ENCODE measurements at regions not wholly inside any gene's neighbourhood (a gene's known extent, or its start where the extent isn't known, plus 50 kb on each side); places are given as distances from the start of the nearest gene placed in this dataset.

DNA sequence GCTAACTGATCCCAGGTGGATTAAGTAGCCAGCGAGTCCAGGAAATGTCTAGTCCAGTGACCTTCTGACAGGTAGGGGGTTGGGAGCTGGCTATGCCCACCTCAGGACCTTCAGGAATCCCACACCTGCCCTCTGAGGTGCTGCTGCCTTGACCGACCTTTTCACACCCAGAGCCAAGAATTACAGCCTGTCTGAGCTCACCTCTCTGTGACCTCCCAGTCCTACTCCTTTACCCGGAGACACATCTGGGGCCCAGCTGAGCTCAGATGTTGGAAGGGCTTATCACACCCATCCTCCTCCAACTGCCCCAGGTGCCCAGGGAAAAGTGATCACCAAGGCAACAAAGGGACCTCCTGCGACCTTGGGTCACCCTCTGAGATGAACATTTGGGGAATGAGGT, 413.3 kb upstream of the TNP1 start:
- H3K27me3 ChIP-seq (ENCODE audit: control insufficient read depth, insufficient read depth, low read length): no peaks in the 10 kb centered on the region
- H3K27ac ChIP-seq (ENCODE audit: low read length): no peak overlapping the region
- BruUV-seq (replicated peaks): no TSS peak
- no peaks in the 10 kb centered on the region for H3K9me3 ChIP-seq (ENCODE audit: control insufficient read depth, insufficient read depth, low read depth, low read length)
- in situ Hi-C loops (cut with HindIII; ENCODE audit: low pct_unique_long_range_greater_than_20kb, low sequenced_read_pairs): no loop called here
- TF ChIP-seq POLR2AphosphoS5 (IDR thresholded peaks at IDR 0.05; ENCODE audit: low read depth, low read length) (no peak), SIN3A (IDR thresholded peaks at IDR 0.05; ENCODE audit: borderline replicate concordance, insufficient read depth, low read depth, low read length) (no peak), TCF7L2 (IDR thresholded peaks at IDR 0.05; ENCODE audit: low read depth, low read length) (no peak)
- TF ChIP-seq, protein P1, sequence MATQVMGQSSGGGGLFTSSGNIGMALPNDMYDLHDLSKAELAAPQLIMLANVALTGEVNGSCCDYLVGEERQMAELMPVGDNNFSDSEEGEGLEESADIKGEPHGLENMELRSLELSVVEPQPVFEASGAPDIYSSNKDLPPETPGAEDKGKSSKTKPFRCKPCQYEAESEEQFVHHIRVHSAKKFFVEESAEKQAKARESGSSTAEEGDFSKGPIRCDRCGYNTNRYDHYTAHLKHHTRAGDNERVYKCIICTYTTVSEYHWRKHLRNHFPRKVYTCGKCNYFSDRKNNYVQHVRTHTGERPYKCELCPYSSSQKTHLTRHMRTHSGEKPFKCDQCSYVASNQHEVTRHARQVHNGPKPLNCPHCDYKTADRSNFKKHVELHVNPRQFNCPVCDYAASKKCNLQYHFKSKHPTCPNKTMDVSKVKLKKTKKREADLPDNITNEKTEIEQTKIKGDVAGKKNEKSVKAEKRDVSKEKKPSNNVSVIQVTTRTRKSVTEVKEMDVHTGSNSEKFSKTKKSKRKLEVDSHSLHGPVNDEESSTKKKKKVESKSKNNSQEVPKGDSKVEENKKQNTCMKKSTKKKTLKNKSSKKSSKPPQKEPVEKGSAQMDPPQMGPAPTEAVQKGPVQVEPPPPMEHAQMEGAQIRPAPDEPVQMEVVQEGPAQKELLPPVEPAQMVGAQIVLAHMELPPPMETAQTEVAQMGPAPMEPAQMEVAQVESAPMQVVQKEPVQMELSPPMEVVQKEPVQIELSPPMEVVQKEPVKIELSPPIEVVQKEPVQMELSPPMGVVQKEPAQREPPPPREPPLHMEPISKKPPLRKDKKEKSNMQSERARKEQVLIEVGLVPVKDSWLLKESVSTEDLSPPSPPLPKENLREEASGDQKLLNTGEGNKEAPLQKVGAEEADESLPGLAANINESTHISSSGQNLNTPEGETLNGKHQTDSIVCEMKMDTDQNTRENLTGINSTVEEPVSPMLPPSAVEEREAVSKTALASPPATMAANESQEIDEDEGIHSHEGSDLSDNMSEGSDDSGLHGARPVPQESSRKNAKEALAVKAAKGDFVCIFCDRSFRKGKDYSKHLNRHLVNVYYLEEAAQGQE (IDR thresholded peaks at IDR 0.05; ENCODE audit: insufficient read depth in 1 of 2, low read depth in 2 of 2, low read length in 1 of 2): no peak
- TF ChIP-seq, protein P2, sequence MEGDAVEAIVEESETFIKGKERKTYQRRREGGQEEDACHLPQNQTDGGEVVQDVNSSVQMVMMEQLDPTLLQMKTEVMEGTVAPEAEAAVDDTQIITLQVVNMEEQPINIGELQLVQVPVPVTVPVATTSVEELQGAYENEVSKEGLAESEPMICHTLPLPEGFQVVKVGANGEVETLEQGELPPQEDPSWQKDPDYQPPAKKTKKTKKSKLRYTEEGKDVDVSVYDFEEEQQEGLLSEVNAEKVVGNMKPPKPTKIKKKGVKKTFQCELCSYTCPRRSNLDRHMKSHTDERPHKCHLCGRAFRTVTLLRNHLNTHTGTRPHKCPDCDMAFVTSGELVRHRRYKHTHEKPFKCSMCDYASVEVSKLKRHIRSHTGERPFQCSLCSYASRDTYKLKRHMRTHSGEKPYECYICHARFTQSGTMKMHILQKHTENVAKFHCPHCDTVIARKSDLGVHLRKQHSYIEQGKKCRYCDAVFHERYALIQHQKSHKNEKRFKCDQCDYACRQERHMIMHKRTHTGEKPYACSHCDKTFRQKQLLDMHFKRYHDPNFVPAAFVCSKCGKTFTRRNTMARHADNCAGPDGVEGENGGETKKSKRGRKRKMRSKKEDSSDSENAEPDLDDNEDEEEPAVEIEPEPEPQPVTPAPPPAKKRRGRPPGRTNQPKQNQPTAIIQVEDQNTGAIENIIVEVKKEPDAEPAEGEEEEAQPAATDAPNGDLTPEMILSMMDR (IDR thresholded peaks at IDR 0.05): no peak
- intact Hi-C loops (cut with micrococcal nuclease; ENCODE audit: unreplicated experiment): no loop called here
- ChIA-PET POLR2A (no interaction called here), CTCF (no interaction called here)
- no peak for ATAC-seq
- H3K4me3 ChIP-seq (ENCODE audit: low read depth in 2 of 2, low read length in 2 of 2): no peak overlapping the region
- H3K4me1 ChIP-seq (ENCODE audit: control insufficient read depth, insufficient read depth, low read length): no peaks in the 10 kb centered on the region
- DNase-seq (ENCODE audit: low read depth, low spot score): no peak
- no peaks in the 10 kb centered on the region for H3K36me3 ChIP-seq (ENCODE audit: control insufficient read depth, insufficient read depth, low read length)

DNA sequence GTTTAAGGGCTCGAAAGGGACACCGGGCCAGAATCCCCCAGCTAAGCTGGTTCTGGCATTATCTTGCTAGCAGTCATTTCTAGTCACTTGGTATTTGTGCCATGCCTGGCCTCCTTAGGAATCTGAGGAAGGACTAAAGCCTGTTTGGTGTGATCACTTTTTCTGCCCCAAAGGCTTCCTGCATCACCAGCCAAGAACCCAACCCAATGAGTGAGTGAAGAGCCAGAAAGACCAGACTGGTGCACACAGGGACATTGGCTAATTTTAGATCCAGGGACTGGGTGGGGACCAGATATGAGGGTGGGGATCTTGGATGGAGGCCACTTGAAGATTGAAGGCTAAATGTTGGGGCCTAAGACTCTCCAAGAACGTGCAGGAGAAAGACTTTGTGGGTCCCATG, 411.9 kb upstream of the TNP1 start:
- ATAC-seq: no peak
- Histone ChIP-seq H3K4me1 (ENCODE audit: control insufficient read depth, insufficient read depth, low read length) (no peaks in the 10 kb centered on the region), H3K9me3 (ENCODE audit: control insufficient read depth, insufficient read depth, low read depth, low read length) (no peaks in the 10 kb centered on the region), H3K27ac (ENCODE audit: low read length) (no peak overlapping the region), H3K27me3 (ENCODE audit: control insufficient read depth, insufficient read depth, low read length) (no peaks in the 10 kb centered on the region), H3K4me3 (ENCODE audit: low read depth in 2 of 2, low read length in 2 of 2) (no peak overlapping the region), H3K36me3 (ENCODE audit: control insufficient read depth, insufficient read depth, low read length) (no peaks in the 10 kb centered on the region)
- intact Hi-C loops (cut with micrococcal nuclease; ENCODE audit: unreplicated experiment): no loop called here
- no TSS peak for BruUV-seq (replicated peaks)
- DNase-seq (ENCODE audit: low read depth, low spot score): no peak
- TF ChIP-seq, protein P1 (IDR thresholded peaks at IDR 0.05; ENCODE audit: insufficient read depth in 1 of 2, low read depth in 2 of 2, low read length in 1 of 2): no peak
- TF ChIP-seq POLR2AphosphoS5 (IDR thresholded peaks at IDR 0.05; ENCODE audit: low read depth, low read length) (no peak), TCF7L2 (IDR thresholded peaks at IDR 0.05; ENCODE audit: low read depth, low read length) (no peak), SIN3A (IDR thresholded peaks at IDR 0.05; ENCODE audit: borderline replicate concordance, insufficient read depth, low read depth, low read length) (no peak)
- TF ChIP-seq, protein P2 (IDR thresholded peaks at IDR 0.05): no peak
- in situ Hi-C loops (cut with HindIII; ENCODE audit: low pct_unique_long_range_greater_than_20kb, low sequenced_read_pairs): no loop called here
- ChIA-PET POLR2A (no interaction called here), CTCF (no interaction called here)

Data from Panc1 (cell line).